ENCODE measurements at regions not wholly inside any gene's neighbourhood (a gene's known extent, or its start where the extent isn't known, plus 50 kb on each side); places are given as distances from the start of the nearest gene placed in this dataset.
"Not testable (repeated sequence)": the region's sequence is repeated elsewhere in the genome, so short reads cannot be mapped to it uniquely, and the experiment has no call there.

DNA sequence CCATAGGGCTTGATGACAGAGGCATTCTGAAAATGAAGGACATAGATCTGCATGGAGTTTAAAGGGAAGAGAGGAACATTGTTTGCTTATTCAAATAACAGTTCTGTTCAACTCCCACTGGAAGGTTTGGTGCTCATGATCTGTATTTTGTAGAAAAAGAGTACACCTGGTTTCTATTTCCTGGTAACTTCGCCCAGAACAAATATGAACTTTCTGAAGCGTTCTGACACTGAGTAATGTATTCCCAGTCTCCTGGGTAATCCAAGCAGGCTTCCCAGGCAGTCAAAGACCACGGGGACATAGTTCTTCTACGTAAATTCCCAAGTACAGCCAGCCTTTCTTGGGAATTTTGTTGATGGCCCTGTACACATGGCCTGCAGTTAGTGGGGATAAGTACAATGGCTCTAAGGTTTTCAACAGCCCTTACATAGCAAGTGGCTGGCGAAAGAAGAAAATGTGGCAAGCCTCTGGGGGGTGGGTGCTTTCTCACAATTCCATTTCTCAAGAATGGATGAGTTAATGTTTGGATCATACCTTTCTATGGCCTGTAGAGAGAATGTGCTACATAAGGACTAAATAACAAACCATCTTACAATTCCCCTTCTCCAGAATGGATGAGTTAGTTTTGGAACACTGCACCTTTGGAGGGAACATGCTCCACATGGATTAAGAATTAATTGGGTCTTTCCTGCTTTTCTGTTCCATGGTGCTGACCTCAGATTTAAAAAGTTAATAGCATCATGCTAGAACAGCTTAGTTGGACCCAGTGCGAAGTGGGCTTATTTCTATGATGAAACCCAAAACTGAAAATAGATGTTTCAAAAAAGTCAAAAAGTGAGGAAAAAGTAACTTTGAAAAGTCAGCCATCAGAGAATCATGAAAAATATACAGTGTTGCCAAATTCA is 52.7 kb downstream of the COL6A6 start:
- Mint-ChIP-seq H3K27ac (no peak overlapping the region), H3K4me3 (no peak overlapping the region), H3K9me3 (no peaks in the 10 kb centered on the region), H3K36me3 (ENCODE audit: low read depth) (no peaks in the 10 kb centered on the region), H3K4me1 (ENCODE audit: low read depth) (no peaks in the 10 kb centered on the region), H3K27me3 (peaks cover 9% of the 10 kb centered on the region)
- POLR2A ChIA-PET: interaction anchor here (0.8 kb wide), 1 partner anchor 183 kb away, joined by 3 read pairs; no protein-coding TSS in a partner anchor
- CTCF ChIA-PET: no interaction called here
- ATAC-seq (no peak), DNase-seq (no peak)
- TF ChIP-seq, protein P1, sequence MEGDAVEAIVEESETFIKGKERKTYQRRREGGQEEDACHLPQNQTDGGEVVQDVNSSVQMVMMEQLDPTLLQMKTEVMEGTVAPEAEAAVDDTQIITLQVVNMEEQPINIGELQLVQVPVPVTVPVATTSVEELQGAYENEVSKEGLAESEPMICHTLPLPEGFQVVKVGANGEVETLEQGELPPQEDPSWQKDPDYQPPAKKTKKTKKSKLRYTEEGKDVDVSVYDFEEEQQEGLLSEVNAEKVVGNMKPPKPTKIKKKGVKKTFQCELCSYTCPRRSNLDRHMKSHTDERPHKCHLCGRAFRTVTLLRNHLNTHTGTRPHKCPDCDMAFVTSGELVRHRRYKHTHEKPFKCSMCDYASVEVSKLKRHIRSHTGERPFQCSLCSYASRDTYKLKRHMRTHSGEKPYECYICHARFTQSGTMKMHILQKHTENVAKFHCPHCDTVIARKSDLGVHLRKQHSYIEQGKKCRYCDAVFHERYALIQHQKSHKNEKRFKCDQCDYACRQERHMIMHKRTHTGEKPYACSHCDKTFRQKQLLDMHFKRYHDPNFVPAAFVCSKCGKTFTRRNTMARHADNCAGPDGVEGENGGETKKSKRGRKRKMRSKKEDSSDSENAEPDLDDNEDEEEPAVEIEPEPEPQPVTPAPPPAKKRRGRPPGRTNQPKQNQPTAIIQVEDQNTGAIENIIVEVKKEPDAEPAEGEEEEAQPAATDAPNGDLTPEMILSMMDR (IDR thresholded peaks at IDR 0.05): no peak
- intact Hi-C loops (cut with micrococcal nuclease): no loop called here

DNA sequence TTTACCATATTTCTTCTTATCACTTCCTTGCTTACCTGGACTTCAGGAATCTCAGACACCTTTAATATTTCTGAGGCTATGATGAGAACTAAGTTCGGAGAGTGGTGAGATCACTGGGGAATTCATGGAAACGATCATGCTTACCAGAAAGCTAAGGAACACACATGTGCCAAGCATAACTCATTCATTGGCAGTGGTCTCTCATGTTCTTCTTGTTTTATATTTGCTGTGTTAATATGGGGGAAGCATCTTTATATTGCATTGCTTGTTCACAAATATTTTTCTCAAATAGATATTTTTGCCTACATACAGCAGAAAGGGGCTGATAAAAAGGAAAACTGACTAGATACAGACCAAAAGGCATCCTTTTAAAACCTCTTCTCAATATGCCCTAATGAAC is 55.8 kb downstream of the COL6A6 start:
- TF ChIP-seq, protein P1 (IDR thresholded peaks at IDR 0.05): no peak
- no peak for ATAC-seq
- POLR2A ChIA-PET: no interaction called here
- CTCF ChIA-PET: no interaction called here
- Mint-ChIP-seq H3K4me1 (ENCODE audit: low read depth) (no peaks in the 10 kb centered on the region), H3K9me3 (no peaks in the 10 kb centered on the region), H3K27ac (no peak overlapping the region), H3K4me3 (no peak overlapping the region), H3K27me3 (peaks cover 6% of the 10 kb centered on the region), H3K36me3 (ENCODE audit: low read depth) (no peaks in the 10 kb centered on the region)
- intact Hi-C loops (cut with micrococcal nuclease): no loop called here
- DNase-seq: no peak

DNA sequence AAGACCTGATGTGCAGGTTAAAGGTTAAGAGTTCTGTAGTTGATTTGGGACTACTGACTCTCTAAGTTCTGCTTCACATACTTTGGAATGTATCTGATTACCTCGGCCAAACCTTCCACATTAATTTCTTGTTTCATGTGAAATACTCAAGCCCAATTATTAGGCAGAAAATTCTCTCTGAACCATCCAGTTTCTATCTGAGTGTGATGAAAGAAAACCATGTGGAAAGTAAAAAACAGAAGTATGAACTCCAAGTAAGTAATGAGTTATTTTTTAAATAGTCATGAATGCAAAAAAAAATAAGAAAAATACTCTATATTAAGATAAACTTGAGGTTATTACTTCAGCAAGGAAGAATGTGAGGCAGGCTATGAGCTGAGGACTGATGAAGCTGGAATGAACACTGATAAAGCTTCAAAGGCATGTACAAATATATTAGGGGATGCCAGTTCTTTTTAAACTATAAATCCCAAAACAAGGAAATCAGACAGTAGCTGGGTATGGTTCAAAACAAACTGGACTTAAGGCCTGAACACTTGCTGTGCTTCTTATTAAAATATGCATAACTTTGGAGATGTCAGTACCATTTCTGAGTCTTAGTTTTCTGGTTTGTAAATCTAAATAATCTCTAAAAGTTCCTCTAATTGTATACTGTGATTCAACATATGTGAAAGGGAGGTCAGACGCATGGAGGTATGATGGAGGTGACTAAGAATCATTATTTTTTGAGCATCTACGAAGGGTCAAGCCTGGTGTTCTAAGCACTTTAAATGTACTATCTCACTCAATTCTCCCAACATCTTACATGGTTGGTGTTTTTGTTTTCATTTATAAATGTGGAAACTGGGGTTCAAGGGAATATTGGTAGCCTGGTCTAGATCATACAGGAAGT is 59.6 kb downstream of the COL6A6 start:
- ChIA-PET POLR2A (interaction anchor here (0.7 kb wide), 1 partner anchor 71 kb away, joined by 3 read pairs; no protein-coding TSS in a partner anchor), CTCF (no interaction called here)
- H3K4me1 Mint-ChIP-seq (ENCODE audit: low read depth): no peaks in the 10 kb centered on the region
- H3K36me3 Mint-ChIP-seq (ENCODE audit: low read depth): no peaks in the 10 kb centered on the region
- peaks cover 9% of the 10 kb centered on the region for H3K27me3 Mint-ChIP-seq
- H3K27ac Mint-ChIP-seq: no peak overlapping the region
- H3K9me3 Mint-ChIP-seq: no peaks in the 10 kb centered on the region
- TF ChIP-seq, protein P1 (IDR thresholded peaks at IDR 0.05): no peak
- H3K4me3 Mint-ChIP-seq: no peak overlapping the region
- DNase-seq (no peak), ATAC-seq (no peak)
- intact Hi-C loops (cut with micrococcal nuclease): no loop called here

DNA sequence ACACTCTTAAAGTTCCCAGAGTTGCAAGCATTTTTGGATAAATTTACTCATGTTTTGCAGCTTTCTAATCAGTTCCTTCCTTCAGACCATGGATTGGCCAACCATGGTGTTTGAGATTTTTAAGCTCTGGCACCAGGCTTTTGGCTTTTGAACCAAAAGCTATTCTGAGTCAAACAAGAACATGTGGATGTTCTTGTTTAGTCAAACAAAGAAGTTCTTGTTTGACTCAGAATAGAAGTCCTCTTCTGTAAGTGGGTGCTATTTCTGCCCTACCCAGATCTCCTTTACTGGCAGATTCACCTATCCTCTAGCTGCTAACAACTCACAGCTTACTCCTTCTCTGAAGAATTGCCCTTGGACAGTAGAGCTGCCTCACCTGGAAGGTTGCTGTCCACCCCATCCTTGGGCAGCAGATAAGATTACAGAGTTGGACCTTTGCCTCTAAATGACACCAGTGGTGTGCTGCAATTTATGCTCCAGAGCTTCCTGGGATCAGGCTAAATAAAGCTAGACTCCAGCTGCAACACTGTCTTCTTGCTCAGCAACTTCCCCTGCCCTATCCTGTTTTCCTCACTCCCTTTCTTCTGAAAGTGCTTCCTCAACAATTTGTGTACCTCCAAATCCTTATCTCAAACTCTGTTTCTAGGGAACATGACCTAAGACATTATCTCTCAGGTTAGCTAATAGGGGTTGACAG is 65.6 kb downstream of the COL6A6 start:
- DNase-seq (no peak), ATAC-seq (no peak)
- TF ChIP-seq, protein P1 (IDR thresholded peaks at IDR 0.05): no peak
- intact Hi-C loops (cut with micrococcal nuclease): no loop called here
- Mint-ChIP-seq H3K4me1 (ENCODE audit: low read depth) (no peaks in the 10 kb centered on the region), H3K27ac (no peak overlapping the region), H3K9me3 (no peaks in the 10 kb centered on the region), H3K4me3 (no peak overlapping the region), H3K36me3 (ENCODE audit: low read depth) (no peaks in the 10 kb centered on the region), H3K27me3 (peaks cover 20% of the 10 kb centered on the region)
- ChIA-PET POLR2A (no interaction called here), CTCF (no interaction called here)

DNA sequence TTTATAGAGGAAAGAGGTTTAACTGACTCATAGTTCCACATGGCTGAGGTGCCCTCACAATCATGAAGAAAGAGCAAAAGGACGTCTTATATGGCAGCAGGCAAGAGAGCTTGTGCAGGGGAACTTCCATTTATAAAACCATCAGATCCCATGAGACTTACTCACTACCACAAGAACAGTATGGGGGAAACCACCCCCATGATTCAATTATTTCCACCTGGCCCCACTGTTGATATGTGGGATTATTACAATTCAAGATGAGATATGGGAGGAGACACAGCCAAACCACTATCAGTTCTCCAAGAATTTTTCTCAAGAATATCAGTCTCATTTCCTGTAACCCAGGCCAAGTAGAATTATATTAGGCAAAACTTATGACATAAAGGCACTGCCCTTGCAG is 77.8 kb downstream of the COL6A6 start:
- peak; percentile 8 for DNase-seq
- intact Hi-C loops (cut with micrococcal nuclease); H3K9me3 Mint-ChIP-seq; H3K4me3 Mint-ChIP-seq; H3K27ac Mint-ChIP-seq; H3K36me3 Mint-ChIP-seq (ENCODE audit: low read depth); CTCF ChIA-PET; H3K4me1 Mint-ChIP-seq (ENCODE audit: low read depth); POLR2A ChIA-PET: not testable (repeated sequence)
- ATAC-seq: peak; percentile 53
- H3K27me3 Mint-ChIP-seq: peaks cover 22% of the 10 kb centered on the region
